ENCODE measurements at regions not wholly inside any gene's neighbourhood (a gene's known extent, or its start where the extent isn't known, plus 50 kb on each side); places are given as distances from the start of the nearest gene placed in this dataset.

DNA sequence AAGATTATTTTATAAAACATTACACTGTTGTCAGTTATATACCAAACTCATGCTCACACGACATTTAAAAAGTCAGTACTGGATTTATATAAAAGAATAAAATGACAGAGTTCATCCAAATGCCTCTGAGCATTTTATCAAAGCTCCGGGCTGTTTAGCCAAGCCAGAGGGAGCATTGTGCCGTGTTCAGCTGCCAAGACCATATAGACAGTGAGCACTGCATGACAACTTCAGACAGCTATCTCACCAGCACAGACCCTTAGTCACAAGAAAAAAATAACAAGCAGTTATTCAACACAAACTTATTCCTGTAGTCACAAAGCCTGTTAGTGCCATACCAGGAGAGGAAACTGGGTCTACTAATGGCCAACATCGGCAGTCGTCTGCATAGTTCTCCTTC is 88.0 kb upstream of the PBX1 start:
- Histone ChIP-seq H4K20me1 (ENCODE audit: insufficient read depth) (no peaks in the 10 kb centered on the region), H3K9ac (no peak overlapping the region), H3K27ac (ENCODE audit: low read depth in 2 of 2, low read length in 1 of 2) (no peak overlapping the region), H3K36me3 (replicated peaks in 1 of 2; ENCODE audit: control insufficient read depth in 1 of 2, insufficient read depth in 2 of 2, low read length in 1 of 2) (no peaks in the 10 kb centered on the region), H2AFZ (ENCODE audit: low read depth) (no peak overlapping the region), H3K4me2 (no peak overlapping the region), H3K27me3 (ENCODE audit: insufficient read depth) (no peaks in the 10 kb centered on the region), H3K79me2 (ENCODE audit: insufficient read depth) (no peaks in the 10 kb centered on the region), H3K4me3 (ENCODE audit: low read depth in 2 of 2, low read length in 1 of 2) (no peak overlapping the region), H3K9me2 (no peaks in the 10 kb centered on the region), H3K9me3 (no peaks in the 10 kb centered on the region), H3F3A (replicated peaks; ENCODE audit: insufficient read depth) (no peaks in the 10 kb centered on the region), H3K4me1 (ENCODE audit: control insufficient read depth in 1 of 2, insufficient read depth in 2 of 2, low read depth in 1 of 2, low read length in 1 of 2) (no peaks in the 10 kb centered on the region)
- ChIA-PET POLR2A (no interaction called here), CTCF (interaction anchor here (0.6 kb wide), 1 partner anchor 131 kb away, joined by 3 read pairs; no protein-coding TSS in a partner anchor)
- WGBS (ENCODE audit: low lambda C conversion rate), result 32% methylated on average over 5 of the region's 5 CpGs
- no peak for TF ChIP-seq MEF2A (IDR thresholded peaks at IDR 0.05; ENCODE audit: borderline replicate concordance, low read depth)
- no peak for DNase-seq

DNA sequence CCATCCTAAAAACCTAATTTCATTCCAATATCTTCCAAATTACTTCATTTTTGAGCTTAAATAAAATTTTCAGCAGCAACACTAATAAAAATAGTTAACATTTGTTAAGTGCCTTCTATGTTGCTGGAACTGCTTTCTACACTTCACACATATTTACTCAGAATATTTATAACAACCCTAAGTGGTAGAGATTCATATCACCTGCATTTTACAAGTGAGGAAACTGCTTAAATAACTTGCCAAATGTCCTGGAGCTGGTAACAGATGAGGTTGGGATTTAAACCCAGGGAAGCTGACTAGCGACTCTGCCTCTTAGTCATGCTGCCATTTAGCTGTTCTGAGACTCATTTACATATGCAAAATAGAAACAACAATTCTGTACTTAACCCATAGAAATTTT is 86.1 kb upstream of the PBX1 start:
- no peak for DNase-seq
- Histone ChIP-seq H3K4me3 (ENCODE audit: low read depth in 2 of 2, low read length in 1 of 2) (no peak overlapping the region), H4K20me1 (ENCODE audit: insufficient read depth) (no peaks in the 10 kb centered on the region), H3K79me2 (ENCODE audit: insufficient read depth) (no peaks in the 10 kb centered on the region), H3K9ac (no peak overlapping the region), H3K27me3 (ENCODE audit: insufficient read depth) (no peaks in the 10 kb centered on the region), H3K27ac (ENCODE audit: low read depth in 2 of 2, low read length in 1 of 2) (no peak overlapping the region), H2AFZ (ENCODE audit: low read depth) (no peak overlapping the region), H3K36me3 (replicated peaks in 1 of 2; ENCODE audit: control insufficient read depth in 1 of 2, insufficient read depth in 2 of 2, low read length in 1 of 2) (no peaks in the 10 kb centered on the region), H3K4me2 (no peak overlapping the region), H3K4me1 (ENCODE audit: control insufficient read depth in 1 of 2, insufficient read depth in 2 of 2, low read depth in 1 of 2, low read length in 1 of 2) (no peaks in the 10 kb centered on the region), H3F3A (replicated peaks; ENCODE audit: insufficient read depth) (no peaks in the 10 kb centered on the region), H3K9me2 (no peaks in the 10 kb centered on the region), H3K9me3 (no peaks in the 10 kb centered on the region)
- POLR2A ChIA-PET, result no interaction called here
- TF ChIP-seq, protein P1, sequence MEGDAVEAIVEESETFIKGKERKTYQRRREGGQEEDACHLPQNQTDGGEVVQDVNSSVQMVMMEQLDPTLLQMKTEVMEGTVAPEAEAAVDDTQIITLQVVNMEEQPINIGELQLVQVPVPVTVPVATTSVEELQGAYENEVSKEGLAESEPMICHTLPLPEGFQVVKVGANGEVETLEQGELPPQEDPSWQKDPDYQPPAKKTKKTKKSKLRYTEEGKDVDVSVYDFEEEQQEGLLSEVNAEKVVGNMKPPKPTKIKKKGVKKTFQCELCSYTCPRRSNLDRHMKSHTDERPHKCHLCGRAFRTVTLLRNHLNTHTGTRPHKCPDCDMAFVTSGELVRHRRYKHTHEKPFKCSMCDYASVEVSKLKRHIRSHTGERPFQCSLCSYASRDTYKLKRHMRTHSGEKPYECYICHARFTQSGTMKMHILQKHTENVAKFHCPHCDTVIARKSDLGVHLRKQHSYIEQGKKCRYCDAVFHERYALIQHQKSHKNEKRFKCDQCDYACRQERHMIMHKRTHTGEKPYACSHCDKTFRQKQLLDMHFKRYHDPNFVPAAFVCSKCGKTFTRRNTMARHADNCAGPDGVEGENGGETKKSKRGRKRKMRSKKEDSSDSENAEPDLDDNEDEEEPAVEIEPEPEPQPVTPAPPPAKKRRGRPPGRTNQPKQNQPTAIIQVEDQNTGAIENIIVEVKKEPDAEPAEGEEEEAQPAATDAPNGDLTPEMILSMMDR (IDR thresholded peaks at IDR 0.05), result no peak
- TF ChIP-seq, protein P2, sequence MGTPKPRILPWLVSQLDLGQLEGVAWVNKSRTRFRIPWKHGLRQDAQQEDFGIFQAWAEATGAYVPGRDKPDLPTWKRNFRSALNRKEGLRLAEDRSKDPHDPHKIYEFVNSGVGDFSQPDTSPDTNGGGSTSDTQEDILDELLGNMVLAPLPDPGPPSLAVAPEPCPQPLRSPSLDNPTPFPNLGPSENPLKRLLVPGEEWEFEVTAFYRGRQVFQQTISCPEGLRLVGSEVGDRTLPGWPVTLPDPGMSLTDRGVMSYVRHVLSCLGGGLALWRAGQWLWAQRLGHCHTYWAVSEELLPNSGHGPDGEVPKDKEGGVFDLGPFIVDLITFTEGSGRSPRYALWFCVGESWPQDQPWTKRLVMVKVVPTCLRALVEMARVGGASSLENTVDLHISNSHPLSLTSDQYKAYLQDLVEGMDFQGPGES (IDR thresholded peaks at IDR 0.05; ENCODE audit: low read depth, low read length), result no peak
- TF ChIP-seq ELF1 (IDR thresholded peaks at IDR 0.05), result no peak
- no peak for TF ChIP-seq FOXM1 (IDR thresholded peaks at IDR 0.05; ENCODE audit: low read depth)
- TF ChIP-seq NFIC (IDR thresholded peaks at IDR 0.05; ENCODE audit: borderline replicate concordance), result no peak
- no peak for TF ChIP-seq SIN3A (IDR thresholded peaks at IDR 0.05; ENCODE audit: borderline replicate concordance, low read depth, low read length)
- no peak for TF ChIP-seq EZH2phosphoT487 (IDR thresholded peaks at IDR 0.05; ENCODE audit: borderline replicate concordance, low read depth)
- no peak for TF ChIP-seq FOSL2 (IDR thresholded peaks at IDR 0.05; ENCODE audit: borderline replicate concordance, low read depth)
- TF ChIP-seq TEAD4 (IDR thresholded peaks at IDR 0.05; ENCODE audit: borderline replicate concordance, insufficient read depth), result no peak
- no peak for TF ChIP-seq RXRA (IDR thresholded peaks at IDR 0.05; ENCODE audit: borderline replicate concordance, low read depth)
- TF ChIP-seq, protein P3, sequence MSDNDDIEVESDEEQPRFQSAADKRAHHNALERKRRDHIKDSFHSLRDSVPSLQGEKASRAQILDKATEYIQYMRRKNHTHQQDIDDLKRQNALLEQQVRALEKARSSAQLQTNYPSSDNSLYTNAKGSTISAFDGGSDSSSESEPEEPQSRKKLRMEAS (IDR thresholded peaks at IDR 0.05; ENCODE audit: low read depth), result no peak
- TF ChIP-seq JUND (IDR thresholded peaks at IDR 0.05), result no peak
- no peak for TF ChIP-seq TAF1 (IDR thresholded peaks at IDR 0.05; ENCODE audit: borderline replicate concordance, low read depth, low read length)
- no peak for TF ChIP-seq RCOR1 (IDR thresholded peaks at IDR 0.05; ENCODE audit: low read length)
- CTCF ChIA-PET, result no interaction called here
- 14% methylated on average over 1 of the region's 1 CpG for WGBS (ENCODE audit: low lambda C conversion rate)

All from SK-N-SH (cell line).